ENCODE measurements at regions not wholly inside any gene's neighbourhood (a gene's known extent, or its start where the extent isn't known, plus 50 kb on each side); places are given as distances from the start of the nearest gene placed in this dataset.

DNA sequence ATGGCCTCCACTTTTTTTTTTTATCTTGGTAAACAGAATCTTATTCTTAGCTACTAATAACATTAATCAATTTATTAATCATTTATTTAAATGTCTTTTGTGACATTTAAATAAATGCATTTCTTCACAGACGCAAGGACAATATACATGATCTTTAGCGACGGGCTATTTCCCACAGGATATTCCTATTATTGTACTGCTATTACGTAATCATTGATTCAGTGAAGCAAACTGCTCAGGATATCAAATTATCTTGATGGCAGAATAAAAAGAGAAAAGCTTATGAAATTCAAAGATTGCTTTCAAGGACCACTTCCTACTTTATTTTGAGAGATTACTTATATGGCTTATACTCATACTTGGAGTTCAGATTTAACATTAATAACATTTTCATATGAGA is 114.1 kb downstream of the FAM9B start:
- Histone ChIP-seq H3K36me3 (no peaks in the 10 kb centered on the region), H3K4me3 (no peak overlapping the region), H3K4me1 (ENCODE audit: control insufficient read depth in 1 of 2, low read depth in 2 of 2) (peaks cover 0 to 3% of the 10 kb centered on the region in 2 donors), H3K27me3 (replicated peaks; ENCODE audit: insufficient read depth) (no peaks in the 10 kb centered on the region), H3K9me3 (no peaks in the 10 kb centered on the region), H3K27ac (no peak overlapping the region)
- TF ChIP-seq, protein P1, sequence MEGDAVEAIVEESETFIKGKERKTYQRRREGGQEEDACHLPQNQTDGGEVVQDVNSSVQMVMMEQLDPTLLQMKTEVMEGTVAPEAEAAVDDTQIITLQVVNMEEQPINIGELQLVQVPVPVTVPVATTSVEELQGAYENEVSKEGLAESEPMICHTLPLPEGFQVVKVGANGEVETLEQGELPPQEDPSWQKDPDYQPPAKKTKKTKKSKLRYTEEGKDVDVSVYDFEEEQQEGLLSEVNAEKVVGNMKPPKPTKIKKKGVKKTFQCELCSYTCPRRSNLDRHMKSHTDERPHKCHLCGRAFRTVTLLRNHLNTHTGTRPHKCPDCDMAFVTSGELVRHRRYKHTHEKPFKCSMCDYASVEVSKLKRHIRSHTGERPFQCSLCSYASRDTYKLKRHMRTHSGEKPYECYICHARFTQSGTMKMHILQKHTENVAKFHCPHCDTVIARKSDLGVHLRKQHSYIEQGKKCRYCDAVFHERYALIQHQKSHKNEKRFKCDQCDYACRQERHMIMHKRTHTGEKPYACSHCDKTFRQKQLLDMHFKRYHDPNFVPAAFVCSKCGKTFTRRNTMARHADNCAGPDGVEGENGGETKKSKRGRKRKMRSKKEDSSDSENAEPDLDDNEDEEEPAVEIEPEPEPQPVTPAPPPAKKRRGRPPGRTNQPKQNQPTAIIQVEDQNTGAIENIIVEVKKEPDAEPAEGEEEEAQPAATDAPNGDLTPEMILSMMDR (IDR thresholded peaks at IDR 0.05): no peak
- ATAC-seq (ENCODE audit: insufficient number of reproducible peaks, low FRiP score, low read depth) (no peak), DNase-seq (ENCODE audit: low spot score) (no peak)

DNA sequence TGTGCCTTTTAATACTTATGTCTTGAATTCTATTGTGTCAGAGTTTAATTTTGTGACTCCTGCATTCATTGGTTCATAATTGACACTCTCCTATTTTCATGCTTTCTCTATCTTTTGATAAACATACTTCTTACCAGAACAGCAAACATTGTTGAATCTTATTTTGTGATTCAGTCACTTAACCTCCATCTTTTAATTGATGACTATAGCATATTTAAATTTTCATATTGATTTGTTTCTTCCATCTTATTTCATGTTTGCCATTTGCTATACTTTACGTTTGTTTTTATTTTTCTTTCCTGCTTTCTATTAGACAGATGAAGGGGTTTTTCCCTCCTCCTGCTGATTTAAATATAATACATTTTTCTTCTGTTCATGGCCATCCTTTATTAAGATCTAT is 115.5 kb upstream of the FAM9A start:
- Histone ChIP-seq H3K27me3 (replicated peaks; ENCODE audit: insufficient read depth) (no peaks in the 10 kb centered on the region), H3K36me3 (no peaks in the 10 kb centered on the region), H3K27ac (no peak overlapping the region), H3K9me3 (no peaks in the 10 kb centered on the region), H3K4me3 (no peak overlapping the region), H3K4me1 (ENCODE audit: control insufficient read depth in 1 of 2, low read depth in 2 of 2) (peaks cover 5 to 19% of the 10 kb centered on the region in 2 donors)
- TF ChIP-seq, protein P1 (IDR thresholded peaks at IDR 0.05): no peak
- DNase-seq (ENCODE audit: low spot score) (no peak), ATAC-seq (ENCODE audit: insufficient number of reproducible peaks, low FRiP score, low read depth) (no peak)

DNA sequence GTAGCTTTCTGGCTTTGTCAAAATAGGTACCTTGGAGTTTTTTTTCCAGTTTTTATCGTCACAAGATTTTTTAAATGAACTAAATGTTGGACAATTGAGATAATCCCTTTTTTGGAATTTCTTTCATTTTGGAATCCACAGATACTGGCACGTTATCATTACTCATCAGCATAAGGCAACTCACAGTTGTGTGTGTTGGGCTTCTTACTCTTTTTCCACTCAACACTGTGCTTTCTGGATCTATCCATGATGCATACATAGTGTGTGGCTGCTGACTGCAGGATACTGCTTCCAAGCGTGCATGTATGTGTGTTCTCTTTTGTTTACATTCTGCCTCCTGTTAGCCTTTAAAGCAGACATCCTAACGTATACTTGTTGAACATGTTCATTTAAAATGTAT is 113.5 kb upstream of the FAM9A start:
- H3K36me3 ChIP-seq: no peaks in the 10 kb centered on the region
- H3K27me3 ChIP-seq (replicated peaks; ENCODE audit: insufficient read depth): no peaks in the 10 kb centered on the region
- peaks cover 5 to 19% of the 10 kb centered on the region in 2 donors for H3K4me1 ChIP-seq (ENCODE audit: control insufficient read depth in 1 of 2, low read depth in 2 of 2)
- H3K27ac ChIP-seq: peak overlapping the region; percentile 43 to 61
- peak overlapping the region; percentile 48 for H3K4me3 ChIP-seq
- no peak for DNase-seq (ENCODE audit: low spot score)
- no peak for ATAC-seq (ENCODE audit: insufficient number of reproducible peaks, low FRiP score, low read depth)
- no peaks in the 10 kb centered on the region for H3K9me3 ChIP-seq
- TF ChIP-seq, protein P1 (IDR thresholded peaks at IDR 0.05): no peak

DNA sequence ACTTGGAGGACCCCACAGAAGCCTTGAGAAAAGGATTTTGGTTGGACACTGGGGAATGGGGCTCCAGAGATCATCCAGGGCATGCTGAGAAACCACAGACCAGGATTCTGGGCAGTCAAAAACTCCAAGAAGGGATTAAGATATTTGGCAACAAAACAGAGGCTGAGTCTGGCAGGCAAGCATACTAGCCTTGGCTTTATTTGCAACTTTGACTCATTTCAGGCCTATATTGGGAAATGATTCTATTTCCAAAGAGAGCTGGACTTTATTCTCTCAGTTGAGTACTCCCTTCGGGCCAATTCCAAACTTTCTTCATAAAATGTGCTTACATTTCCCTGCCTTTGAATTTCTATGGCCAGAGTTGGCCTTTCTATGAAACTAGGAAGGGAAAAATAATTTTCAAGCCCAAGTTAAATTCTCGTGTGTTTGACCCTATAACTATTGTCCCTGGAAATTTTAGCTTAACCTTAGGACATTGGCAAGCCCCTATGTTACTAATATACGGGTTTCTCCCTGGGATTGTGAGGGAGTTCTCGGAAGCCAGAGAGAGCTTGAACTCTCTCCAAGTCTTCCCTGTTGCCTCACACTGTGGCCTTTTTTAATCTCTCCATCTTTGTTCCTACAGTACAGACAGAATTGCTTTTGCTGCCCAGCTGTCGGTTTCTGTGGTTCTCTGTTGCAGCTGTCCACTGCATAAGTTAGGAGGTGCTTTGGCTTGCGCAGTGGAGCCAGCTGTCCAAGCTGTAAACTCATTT is 112.6 kb upstream of the FAM9A start:
- H3K27me3 ChIP-seq (replicated peaks; ENCODE audit: insufficient read depth): no peaks in the 10 kb centered on the region
- H3K4me1 ChIP-seq (ENCODE audit: control insufficient read depth in 1 of 2, low read depth in 2 of 2): peaks cover 5 to 19% of the 10 kb centered on the region in 2 donors
- no peaks in the 10 kb centered on the region for H3K36me3 ChIP-seq
- TF ChIP-seq, protein P1 (IDR thresholded peaks at IDR 0.05): no peak
- peak overlapping the region; percentile 48 for H3K4me3 ChIP-seq
- ATAC-seq (ENCODE audit: insufficient number of reproducible peaks, low FRiP score, low read depth) (no peak), DNase-seq (ENCODE audit: low spot score) (no peak)
- peak overlapping the region; percentile 43 to 61 for H3K27ac ChIP-seq
- no peaks in the 10 kb centered on the region for H3K9me3 ChIP-seq

DNA sequence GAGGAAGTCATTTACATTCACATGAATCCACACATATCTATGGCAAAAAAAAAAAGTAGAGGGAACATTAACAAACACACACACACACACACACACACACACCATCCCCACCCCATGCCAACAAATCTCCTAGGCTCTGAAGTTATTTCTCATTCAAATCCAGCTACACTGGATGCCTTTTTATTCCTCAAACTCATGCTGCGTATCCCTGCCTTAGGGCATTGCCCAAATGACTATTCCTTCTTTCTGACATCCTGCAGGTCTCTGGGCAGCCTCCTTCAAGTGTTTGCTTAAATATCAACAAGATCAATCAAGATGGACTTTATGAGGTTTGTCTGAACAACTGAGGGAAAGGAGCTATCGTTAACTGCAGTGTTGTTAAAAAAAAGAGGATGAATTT is 106.5 kb upstream of the FAM9A start:
- H3K9me3 ChIP-seq: no peaks in the 10 kb centered on the region
- peaks cover 0 to under 1% of the 10 kb centered on the region in 2 donors for H3K4me1 ChIP-seq (ENCODE audit: control insufficient read depth in 1 of 2, low read depth in 2 of 2)
- ATAC-seq (ENCODE audit: insufficient number of reproducible peaks, low FRiP score, low read depth) (no peak), DNase-seq (ENCODE audit: low spot score) (no peak)
- no peaks in the 10 kb centered on the region for H3K36me3 ChIP-seq
- no peak overlapping the region for H3K4me3 ChIP-seq
- H3K27me3 ChIP-seq (replicated peaks; ENCODE audit: insufficient read depth): no peaks in the 10 kb centered on the region
- H3K27ac ChIP-seq: no peak overlapping the region
- TF ChIP-seq, protein P1 (IDR thresholded peaks at IDR 0.05): no peak
